Femur (tissue), 1 donor: ENCODE measurements at regions not wholly inside any gene's neighbourhood (a gene's known extent, or its start where the extent isn't known, plus 50 kb on each side); places are given as distances from the start of the nearest gene placed in this dataset.

Experiments
- DNase-seq: peaks from one replicate; pipeline ENCODE4 v3.0.0-alpha.2; 2017

- no peak for DNase-seq
These were observed 61.9 kb upstream of the BMP6 start for GRCh38 chr6:7664003-7664402.

DNA sequence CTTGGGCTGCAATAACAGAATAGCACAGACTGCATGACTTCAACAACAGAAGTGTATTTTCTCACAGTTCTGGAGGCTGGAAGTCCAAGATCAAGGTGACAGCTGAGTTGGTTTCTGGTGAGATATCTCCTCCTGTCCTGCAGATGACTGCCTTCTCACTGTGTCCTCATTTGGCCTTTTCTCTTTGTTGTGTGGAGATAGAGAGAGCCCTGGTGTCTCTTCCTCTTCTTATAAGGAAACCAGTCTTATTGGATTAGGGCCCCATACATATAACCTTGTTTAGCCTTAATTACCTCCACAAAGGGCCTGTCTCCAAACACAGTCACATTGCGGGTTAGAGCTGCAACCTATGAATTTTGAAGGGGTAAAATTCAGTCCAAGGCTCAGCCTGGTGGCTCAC lies 57.0 kb upstream of the BMP6 start:
- no peak for DNase-seq

- DNase-seq = no peak
These were observed 56.2 kb upstream of the BMP6 start for GRCh38 chr6:7669742-7670141.

DNA sequence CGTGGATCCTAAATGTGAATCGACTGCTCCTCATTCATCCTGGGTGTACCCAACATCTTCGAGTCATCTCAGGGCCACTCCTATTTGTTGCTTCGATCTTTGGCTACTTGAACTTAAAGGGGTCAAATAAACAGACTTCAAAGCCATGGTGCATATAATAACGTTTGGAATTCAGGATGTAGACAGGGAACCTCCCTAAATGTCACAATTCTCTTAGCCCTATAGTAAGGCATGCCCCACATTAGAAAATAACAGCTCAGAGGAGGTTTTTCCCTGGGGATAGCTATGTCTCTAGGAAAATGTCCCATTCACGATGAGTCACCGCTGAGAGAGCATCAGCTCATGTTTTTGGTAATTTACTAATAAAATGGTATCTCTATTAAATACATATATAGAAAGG lies 54.8 kb upstream of the BMP6 start:
- DNase-seq = no peak

GRCh38 chr6:7671581-7671980 lies 54.3 kb upstream of the BMP6 start:
- DNase-seq = no peak

GRCh38 chr6:7672066-7673062 lies 53.5 kb upstream of the BMP6 start:
- peak; percentile 33 for DNase-seq

GRCh38 chr6:7673063-7673536 lies 52.8 kb upstream of the BMP6 start:
- DNase-seq = peak; percentile 66

DNA sequence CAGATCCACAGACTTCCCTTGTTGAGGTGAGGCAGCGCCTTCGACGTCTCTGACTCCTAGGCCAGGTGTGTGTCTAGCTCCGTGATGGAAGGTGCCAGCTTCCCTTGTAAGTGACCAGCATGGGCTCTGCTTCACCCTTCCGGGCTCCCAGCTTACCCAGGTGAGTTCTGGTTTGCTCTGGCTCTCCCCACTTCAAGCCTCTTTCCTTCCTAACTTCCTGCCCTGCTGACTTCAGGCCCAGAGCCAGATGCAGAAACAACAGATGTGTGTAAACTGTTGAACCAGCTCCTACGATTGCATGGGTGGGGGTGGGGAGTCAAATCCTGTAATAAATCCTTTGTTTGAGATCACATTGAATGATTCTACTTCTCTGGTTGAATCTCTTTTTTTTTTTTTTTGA lies 51.6 kb upstream of the BMP6 start:
- no peak for DNase-seq

GRCh38 chr6:7675353-7675945 lies 50.5 kb upstream of the BMP6 start:
- DNase-seq = no peak
